ENCODE measurements at regions not wholly inside any gene's neighbourhood (a gene's known extent, or its start where the extent isn't known, plus 50 kb on each side); places are given as distances from the start of the nearest gene placed in this dataset.
A peak's percentile ranks its signal among the peaks of the same experiment; 100 is the strongest.
"Not testable (repeated sequence)": the region's sequence is repeated elsewhere in the genome, so short reads cannot be mapped to it uniquely, and the experiment has no call there.

DNA sequence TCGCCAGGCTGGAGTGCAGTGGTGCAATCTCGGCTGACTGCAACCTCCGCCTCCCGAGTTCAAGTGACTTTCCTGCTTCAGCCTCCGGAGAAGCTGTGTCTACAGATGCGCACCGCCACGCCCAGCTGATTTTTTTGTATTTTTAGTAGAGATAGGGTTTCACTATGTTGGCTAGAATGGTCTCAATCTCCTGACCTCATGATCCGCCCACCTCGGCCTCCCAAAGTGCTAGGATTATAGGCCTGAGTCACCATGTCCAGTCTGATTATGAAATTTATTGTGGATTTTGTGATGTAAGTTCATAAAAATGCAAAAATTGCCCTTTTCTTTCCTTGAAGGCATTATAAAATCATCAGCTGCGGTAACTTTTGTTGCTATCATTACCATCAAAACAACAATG, 1688.3 kb upstream of the ADGRL3 start:
- DNase-seq (ENCODE audit: low spot score): not testable (repeated sequence)

DNA sequence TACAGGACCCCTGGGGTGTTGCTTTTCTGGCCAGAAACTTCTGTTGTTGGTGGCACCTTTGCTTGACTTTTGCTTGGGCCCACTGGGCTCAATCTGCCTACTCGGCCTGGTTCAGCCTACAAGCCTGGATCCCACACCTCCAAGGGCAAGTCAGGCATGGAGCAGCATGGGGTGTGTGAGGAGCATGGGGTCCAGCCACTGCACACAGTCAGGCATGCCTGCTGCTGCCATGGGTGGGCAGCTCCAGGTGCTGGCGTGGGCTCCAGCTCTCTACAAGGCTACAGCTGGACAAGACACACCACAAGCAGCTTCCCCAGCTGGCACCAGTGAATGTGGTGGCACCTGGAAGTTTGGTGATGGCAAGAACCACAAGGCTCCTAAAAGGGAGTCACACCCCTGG, 1683.1 kb upstream of the ADGRL3 start:
- no peak for DNase-seq (ENCODE audit: low spot score)

DNA sequence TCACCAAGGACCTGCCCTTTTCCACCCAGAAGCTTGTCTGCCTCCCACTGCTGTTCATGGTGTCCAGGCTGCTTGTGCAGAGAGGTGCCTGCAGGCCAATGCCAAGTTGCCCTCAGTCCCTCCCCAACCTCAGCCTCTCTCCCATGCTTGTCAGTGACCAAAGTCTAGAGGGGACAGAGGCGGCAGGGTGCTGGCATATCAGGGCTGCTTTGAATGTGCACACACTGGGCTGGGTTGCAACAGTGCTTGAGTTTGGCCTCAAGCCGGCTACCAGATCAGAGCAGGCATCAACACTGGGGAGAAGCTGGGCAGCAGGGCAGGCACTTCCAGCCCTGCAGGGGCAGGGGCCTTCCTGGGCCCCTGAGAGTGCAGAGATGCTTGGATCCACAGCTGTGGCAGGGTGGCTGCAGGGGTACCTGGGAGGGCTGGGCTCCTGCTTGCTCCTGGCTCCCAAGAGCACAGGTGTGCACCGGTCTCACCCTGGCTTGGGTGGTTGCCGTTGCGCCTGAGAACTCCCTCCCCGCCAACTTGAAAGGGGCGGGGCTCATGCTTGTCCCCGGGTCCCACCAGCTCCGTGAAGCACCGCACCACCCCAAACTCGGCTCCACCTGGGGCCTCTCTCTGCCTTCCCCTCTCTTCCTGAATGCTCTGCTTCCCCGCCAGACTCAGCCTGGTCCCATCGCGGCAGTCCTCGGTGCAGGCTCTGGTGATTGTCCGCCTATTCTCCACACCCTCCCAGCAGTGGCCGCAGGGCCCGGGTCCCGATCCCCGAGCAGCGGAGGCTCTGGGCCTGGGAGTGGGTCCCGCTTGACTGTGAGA, 1681.9 kb upstream of the ADGRL3 start:
- no peak for DNase-seq (ENCODE audit: low spot score)

DNA sequence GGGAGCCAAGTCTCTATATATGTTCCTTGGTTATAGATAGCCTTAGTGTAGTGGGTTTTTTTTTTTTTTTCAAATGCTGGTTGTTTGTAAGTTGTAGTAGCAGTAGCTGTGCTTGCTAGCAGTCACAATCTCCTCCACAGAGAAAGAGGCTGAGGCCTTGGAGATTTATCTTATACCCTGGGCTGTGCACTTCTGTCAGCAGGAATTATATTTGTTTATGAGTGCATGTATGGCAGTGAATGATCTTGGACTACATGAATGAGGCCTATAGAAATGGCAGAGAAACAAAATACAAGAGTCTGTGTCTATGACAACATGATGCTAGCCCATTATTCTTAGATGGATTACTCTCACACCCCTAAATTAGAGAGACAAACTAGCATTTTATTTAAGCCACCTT, 1674.2 kb upstream of the ADGRL3 start:
- no peak for DNase-seq (ENCODE audit: low spot score)

DNA sequence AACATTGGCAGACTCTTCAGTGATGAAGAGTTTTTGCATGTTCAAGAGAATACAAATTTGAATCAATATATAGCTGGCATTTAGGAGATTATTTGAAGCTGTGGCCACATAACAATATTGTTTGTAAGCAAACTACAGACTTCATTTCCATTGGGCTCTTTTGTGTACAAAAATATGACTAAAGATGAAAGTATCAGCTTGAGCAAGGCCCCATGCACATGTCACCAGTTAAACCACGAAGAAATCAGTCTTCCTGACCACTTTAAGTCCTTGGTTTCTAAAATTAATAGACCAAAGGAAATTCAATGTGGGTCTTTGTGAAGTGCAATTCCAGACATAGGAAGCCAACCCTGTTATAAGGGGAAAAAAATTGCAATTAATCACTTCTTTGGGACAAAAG, 1664.6 kb upstream of the ADGRL3 start:
- DNase-seq (ENCODE audit: low spot score): no peak

DNA sequence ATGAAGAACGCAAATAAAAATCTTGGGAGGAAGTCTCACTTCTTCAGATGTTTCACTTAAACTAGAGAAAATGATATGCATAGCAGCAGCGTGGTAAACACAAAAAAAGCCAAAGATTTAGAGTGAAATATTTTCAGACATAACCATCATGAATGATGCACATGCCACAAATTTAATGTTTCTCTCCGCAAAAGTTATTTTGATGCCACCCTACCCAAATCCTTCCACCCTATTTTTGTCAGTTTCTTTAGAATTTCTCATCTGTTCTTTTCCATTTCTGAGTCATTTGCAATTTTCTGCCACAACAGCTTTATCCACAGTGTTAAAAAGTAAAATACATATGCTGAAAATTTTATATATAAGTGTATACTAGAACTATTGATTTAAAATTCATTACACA, 1663.7 kb upstream of the ADGRL3 start:
- no peak for DNase-seq (ENCODE audit: low spot score)

DNA sequence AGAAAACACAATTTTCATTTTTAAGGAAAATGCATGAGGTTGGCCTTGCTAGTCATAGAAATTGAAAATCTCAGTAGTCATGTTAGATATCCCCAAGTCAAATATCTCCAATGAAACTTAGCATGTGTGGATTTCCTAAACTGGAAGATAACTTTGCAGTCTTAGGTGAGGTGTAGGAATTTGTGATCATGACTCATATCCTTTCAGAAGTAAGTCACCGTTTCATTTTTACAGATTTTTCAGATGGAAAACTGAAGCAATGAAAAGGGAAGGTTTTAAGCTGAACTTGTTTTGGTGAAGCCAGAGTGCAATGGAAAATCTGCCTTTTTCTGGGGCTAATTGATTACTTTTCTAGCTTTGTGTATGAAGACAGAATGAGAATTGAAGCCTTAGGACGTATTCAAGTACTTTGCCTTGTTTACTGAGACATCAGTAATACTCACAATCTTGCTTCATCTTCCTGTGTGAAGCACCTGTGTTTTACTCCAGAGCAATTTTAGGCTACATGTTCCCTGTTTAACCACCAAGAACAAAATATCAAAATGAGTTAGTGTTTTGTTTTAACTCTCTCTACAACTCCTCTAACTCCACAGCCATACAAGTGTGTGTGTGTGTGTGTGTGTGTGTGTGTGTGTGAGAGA, 1662.8 kb upstream of the ADGRL3 start:
- DNase-seq (ENCODE audit: low spot score): no peak

DNA sequence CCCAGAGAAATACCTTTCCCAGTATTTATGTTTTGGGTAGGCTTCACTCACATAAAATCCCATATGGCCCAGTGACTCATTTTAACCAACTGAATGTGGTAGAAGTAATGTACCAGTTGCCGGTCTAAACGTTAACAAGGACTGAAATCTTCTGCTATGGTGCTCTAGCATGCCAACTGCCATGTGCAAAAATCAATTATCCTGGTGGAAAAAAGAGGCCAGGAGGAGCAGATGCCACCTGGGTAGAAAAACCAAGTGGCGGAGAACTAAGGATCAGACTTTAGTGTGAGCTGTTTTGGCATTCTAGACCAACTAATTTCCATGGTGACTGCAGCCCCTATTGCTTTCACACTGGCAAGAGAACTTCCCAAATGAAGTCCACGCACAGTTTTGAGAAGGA, 1660.7 kb upstream of the ADGRL3 start:
- no peak for DNase-seq (ENCODE audit: low spot score)

DNA sequence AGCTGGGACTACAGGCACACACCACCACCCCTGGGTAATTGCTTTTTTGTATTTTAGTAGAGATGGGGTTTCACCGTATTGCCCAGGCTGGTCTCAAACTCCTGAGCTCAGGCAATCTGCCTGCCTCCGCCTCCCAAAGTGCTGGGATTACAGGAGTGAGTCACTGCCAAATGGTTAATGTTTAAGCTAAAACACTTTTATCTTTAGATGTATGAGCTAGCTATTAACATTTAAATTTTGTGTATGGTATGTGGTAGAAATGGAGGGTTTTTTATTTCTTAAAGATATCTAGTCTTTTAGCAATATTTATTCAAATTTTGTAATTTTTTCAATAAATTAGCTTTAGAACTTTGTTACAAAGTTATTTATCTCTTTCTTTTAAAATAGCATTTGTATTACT, 1659.8 kb upstream of the ADGRL3 start:
- no peak for DNase-seq (ENCODE audit: low spot score)

DNA sequence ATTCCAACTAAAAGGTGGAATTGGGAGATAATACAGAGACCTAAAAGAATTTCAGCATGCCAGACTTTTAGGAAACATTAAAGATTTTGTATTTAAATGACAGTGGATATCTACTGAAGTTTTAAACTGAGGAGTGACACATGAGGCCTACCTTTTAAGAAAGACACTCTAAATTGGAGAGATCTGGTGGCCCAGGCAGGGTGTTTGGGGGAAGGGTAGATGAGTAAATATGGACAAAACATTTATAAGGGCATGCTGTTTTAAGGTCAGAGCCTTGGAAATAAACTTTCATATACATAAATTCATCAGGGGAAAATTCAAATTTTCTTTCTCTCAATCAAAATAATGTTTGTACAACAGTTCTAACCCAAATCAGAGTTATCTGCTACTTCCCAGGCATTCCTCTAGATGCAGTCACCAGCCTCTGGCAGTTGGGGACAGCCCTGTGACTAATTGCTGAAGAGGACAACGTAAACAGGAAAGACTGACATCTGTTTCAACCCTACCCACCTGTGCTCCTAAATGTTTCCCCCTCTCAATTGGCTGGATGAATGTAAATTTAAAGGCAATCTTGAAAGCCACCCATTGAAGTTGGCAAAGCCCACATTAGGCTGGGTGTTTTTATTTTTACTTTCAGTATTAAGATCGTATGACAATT, 1646.9 kb upstream of the ADGRL3 start:
- peak; percentile 0 for DNase-seq (ENCODE audit: low spot score)

DNA sequence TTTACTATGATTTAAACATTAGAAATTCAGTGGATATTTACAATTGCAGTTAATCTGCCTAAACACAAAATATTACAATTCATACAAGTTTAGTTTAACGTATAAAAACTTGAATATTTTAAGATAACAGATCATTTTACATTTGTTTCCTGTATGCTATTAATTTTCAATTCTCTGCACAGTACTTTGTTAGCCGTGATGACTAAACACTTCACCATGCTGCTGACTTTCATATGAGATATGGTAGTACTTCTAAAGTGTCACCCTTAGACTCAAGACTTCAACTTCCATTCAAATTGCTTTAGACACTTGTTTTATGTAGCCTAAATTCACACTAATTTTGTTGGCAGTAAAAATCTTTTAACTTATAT, 1646.4 kb upstream of the ADGRL3 start:
- no peak for DNase-seq (ENCODE audit: low spot score)

DNA sequence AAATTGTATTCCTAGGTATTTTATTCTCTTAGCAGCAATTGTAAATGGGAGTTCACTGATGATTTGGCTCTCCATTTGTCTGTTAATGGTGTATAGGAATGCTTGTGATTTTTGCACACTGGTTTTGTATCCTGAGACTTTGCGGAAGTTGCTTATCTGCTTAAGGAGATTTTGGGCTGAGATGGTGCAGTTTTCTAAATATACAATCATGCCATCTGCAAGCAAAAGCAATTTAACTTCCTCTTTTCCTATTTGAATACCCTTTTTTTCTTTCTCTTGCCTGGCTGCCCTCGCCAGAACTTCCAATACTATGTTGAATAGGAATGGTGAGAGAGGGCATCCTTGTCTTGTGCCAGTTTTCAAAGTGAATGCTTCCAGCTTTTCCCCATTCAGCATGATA, 1643.9 kb upstream of the ADGRL3 start:
- not testable (repeated sequence) for DNase-seq (ENCODE audit: low spot score)

DNA sequence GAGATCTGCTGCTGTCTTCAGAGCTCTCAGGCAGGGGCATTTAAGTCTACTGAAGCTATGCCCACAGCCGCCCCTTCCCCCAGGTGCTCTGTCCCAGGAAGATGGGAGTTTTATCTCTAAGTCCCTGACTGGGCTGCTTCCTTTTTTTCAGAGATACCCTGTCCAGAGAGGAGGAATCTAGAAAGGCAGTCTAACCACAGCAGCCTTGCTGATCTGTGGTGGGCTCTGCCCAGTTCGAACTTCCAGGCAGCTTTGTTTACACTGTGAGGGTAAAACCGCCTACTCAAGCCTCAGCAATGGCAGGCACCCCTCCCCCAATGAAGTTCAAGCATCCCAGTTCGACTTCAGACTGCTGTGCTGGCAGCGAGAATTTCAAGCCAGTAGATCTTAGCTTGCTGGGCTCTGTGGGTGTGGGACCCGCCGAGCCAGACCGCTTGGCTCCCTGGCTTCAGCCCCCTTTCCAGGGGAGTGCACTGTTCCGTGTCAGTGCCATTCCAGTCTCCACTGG, 1639.9 kb upstream of the ADGRL3 start:
- DNase-seq (ENCODE audit: low spot score): not testable (repeated sequence)

DNA sequence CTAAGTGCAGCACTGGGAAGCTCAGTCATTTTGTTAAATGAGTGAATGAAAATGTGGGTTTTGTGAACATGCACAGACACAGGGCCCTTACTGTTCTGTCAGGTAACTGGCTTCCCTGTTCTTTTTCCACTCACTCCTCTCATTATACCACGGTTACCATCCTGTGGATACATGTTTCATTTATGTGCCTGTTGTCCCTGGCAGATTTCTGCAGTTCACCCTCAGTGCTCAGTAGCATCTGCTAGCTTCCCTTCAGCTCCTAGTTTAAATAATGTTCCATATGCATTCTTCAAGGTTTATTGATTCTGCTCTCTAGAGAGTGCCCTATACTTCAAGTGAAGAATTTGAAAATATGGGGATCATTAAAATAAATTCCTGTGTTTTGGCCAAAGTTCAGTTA, 1634.3 kb upstream of the ADGRL3 start:
- DNase-seq (ENCODE audit: low spot score): no peak

DNA sequence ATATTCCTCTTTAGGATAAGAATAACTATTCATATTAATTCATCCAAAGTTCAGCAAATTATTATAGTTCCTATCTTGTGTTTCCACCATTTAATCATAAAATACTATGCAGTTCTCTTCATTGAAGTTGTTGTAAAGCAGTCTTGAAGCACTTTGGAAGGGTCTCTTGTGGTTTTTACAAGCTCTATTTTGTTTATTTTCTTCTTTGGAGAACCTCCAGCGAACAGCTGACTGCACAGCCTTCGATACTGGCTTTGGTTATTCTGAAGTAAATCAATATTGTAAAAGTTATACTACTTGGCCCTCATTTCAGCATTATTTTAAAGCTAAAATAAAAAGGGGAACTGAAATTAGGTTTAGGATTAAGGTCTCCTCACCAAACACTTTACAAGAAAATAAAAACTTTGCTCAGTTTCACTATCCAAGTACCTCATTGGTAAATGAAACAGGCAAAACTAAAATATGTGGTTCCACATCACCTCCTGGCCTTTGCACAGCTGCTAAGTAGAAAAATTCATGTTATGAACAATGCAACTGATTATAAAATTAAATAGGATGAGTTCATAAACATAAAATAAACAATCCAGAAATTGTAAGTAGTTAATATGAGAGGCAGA, 1629.2 kb upstream of the ADGRL3 start:
- no peak for DNase-seq (ENCODE audit: low spot score)

DNA sequence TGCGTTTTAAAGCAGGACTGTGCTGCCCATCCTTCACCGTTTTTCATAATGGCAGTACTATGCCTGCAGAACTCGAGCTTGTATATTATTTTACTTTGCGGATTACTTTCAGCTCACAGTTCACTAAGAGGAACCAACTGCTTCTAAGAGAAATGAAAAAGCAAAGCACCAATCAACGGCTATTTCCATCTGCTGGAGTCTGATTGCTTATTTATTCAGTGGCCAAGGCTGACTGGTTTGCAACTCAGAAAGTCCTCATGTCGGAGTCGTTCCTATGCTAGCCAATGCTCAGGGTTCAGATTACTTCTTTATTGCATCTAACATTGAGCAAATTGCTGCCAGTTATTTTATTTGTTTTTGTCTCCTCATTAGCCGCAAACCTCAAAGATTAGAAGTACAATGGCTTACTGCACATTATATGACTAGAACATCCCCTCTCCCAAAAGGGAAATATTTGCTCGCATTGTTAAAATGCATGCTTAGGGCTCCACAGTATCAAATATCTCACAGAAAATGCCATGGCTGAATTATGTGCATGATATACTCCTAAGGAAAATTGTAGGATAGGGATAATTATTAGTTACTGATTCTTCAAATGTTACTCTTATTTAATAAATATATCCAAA, 1628.2 kb upstream of the ADGRL3 start:
- DNase-seq (ENCODE audit: low spot score): no peak

DNA sequence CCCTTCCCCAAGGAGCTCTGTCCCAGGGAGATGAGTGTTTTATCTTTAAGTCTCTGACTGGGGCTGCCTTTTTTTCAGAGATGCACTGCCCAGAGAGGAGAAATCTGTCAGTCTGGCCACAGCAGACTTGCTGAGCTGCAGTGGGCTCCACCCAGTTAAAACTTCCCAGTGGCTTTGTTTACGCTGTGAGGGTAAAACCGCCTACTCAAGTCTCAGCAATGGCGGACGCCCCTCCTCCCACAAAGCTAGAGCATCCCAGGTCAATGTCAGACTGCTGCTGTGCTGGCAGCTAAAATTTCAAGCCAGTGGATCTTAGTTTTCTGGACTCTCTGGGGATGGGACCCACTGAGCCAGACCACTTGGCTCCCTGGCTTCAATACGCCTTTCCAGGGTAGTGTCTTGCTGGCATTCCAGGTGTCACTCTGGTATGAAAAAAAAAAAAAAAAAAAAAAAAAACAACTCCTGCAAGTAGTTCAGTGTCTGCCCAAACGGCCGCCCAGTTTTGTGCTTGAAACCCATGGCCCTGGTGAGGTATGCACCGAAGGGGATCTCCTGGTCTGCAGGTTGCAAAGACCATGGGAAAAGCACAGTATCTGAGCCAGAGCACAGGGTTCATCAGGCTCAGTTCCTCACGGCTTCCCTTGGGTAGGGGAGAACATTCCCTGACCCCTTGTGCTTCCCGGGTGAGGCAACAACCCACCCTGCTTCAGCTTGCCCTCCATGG, 1616.1 kb upstream of the ADGRL3 start:
- no peak for DNase-seq (ENCODE audit: low spot score)

DNA sequence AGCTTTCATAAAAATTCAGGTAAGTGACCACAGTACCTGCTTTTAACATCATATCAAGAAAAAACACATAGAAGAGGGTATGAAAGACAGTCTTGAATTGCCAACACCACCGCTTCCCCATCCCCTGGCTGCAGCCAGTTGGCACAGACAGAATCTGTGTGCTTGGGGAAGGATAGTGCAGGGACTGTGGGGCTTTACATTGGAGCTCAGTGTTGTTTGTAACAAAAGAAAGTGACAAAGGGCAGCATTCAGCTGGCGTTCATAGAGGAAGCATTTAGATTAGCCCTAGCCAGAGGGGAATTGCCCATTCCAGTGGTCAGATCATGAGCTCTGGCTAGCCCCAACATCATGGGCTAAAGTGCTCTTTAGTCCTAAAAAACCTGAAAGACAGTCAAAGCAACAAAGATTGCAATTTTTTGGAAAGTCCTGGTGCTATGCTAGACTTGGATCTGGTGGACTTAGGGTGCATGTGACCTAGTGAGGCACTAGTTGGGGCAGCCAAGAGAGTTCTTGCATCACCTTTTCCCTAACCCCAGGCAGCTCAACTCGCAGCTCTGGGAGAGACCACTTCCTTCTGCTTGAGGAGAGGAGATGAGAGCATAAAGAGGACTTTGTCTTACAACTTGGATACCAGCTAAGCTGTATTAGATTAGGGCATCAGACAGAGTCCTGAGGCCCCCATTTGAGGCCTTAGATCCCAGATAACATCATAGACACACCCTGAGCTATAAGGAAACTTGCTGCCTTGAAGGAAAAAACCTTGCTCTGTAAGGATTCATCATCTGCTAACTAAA, 1602.4 kb upstream of the ADGRL3 start:
- no peak for DNase-seq (ENCODE audit: low spot score)

DNA sequence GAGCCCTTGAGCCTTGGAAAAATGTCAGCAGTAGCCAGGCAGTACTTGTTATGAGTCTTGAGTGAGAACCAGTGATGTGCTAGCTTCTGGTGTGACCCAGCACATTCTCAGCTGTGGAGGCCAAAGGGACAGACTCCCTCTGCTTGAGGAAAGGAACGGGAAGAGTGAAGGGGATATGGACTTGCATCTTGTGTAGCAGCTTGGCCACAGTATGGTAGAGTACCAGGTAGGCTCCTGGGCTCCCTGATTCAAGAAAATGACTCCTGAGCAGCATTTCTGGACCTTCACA, 1601.9 kb upstream of the ADGRL3 start:
- no peak for DNase-seq (ENCODE audit: low spot score)

DNA sequence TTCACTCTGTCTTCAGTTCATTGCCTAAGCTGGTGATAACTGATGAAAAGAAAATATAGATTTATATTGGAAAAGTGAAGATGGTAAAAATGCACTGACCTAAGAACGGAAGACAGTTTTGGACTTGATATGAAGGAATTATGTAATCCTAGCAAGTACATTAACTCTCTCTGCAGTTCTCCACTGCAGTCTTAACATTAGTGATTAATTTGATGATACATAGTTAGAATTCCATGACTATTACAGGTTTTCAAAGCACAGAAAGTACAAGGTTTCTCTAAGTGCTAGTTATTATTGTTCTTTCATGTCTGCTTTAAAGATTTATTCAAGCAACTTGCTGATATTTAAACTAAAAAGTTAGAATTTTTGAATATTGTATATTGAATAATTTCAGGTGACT, 1591.7 kb upstream of the ADGRL3 start:
- no peak for DNase-seq (ENCODE audit: low spot score)

DNA sequence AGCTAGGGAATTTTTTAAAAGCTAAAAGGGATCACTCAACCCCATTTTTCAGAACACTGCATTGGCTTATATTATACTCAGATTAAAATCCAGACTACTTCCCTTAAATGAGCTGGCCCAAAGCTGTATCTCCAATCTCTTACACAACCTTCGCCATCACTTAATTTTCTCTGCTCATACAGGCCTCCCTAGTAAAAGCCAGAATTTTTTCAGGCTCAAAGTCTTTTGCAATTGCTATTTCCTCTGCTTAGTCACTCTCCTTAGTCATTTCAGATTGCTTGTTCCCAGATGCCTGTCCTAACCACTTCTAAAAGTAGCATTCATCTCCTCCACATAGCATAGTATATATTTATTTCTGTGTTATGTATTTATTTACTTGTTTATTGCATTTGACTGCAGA, 1587.9 kb upstream of the ADGRL3 start:
- no peak for DNase-seq (ENCODE audit: low spot score)

All from SW480 (cell line).